ENCODE measurements at regions not wholly inside any gene's neighbourhood (a gene's known extent, or its start where the extent isn't known, plus 50 kb on each side); places are given as distances from the start of the nearest gene placed in this dataset.

DNA sequence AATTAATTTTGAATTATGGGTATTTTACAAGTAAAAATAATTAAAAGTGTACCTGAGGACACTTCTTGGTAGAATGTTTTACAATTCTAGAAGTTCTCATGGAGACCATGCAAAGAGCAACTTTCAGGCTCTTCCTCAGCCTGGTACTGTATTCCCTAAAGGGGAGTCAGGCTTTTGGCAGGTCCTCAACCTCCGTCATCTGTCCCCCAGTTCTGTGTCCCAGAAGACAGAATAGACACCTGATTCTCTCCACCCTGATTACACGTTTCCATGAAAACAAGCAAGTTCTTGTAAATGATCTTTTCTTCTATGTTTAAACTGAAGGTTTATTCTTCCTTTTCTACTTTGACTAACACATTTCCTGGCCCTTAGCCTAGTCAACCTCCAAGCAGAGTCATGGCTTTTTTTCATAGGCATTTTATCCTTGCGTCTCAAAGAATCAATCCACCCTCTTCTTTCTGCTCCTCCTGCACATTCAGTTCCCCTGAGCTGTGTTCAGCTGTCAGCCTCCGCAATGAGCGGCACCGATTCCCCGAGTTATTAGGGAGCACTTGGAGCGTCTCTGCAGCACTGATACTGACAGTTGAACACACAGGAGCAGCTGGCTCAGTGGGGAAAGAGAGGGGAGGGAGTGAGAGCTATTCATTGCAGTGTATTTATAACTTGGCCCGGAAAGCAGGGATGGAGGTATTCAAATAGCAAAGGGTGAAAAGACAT, 1082.4 kb upstream of the MAP3K7 start:
- no peak for DNase-seq

DNA sequence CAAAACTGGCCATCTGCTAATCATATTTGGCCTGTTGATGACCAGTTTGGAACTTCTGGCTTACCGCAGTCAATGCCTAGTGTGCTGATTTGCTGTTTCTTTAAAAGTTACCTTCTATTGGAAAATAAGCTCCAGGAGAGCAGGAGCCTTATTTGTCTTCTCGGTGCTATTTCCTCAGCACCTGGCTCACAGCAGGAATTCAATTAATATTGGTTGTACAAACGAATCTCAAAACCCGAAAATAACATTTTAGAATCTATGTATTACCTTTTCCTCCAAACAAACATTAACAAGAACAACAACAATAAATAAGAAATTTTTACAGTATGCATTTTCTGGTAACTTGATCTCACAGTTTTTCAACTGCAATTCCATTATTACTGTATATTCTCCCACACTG, 1080.7 kb upstream of the MAP3K7 start:
- DNase-seq = no peak

DNA sequence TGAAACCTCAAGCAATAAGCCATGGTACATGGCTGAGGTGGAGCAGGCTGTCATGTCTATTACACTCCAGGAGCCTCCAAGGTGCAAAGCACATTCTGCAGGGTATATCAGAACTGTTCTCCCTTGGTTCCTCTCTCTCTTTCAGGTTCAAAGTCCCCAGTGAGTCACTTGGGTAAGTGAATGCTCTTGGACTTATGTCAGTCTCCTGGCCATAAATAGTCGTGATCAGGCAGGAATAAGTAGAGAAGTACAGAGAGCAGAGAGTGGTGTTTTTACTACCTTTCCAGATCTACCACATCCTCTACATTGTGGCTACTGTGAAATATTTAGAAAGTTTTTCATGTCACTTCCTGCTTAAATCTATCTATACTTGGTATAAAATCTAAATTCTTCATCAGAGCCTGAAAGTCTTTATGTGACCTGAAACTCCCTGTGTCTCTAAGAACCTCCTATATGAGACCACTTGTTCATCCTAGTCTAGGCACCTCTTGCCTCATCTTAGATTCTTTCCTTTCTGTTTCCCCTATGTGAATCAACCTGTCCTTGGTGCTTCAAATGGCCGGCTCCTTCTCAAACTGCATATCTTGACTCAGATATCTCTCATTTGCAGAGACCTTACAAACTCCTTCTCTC, 1077.6 kb upstream of the MAP3K7 start:
- DNase-seq = no peak

DNA sequence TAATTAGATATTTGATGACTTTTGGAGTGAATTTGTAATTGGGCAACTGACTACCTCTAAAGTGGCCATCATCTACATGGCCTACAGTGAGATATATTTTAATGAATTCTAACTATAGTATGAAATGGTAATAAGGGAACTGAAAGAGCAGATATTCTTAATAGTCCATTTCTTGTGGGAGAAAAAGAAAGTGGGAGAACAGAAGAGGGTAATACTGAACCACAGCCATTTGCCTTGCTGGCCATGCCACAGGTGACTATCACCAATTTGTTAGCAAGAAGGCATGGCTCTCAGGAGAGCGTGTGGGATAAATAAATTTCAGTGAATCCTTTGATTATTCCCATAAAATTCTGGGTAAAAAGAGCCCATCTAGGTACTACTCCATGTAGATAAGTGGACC, 1074.0 kb upstream of the MAP3K7 start:
- no peak for DNase-seq

DNA sequence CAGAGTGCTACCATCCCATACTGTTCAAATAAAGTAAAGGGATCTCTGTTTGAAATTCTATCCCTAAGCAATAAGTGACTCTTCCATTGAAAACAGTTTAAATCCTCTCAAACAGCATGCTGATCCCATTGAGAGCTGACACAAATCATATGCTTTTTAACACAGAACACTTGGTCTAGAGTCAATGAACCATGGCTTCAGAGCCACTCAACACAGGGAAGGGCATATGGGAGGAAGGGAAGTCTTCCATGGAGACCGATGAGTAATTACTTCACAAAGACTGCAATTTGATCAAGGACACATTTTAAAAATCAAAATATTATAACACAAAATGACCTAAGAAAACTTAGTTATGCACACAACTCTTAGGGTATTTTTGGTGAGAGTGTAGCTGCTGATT, 1073.0 kb upstream of the MAP3K7 start:
- peak; percentile 64 for DNase-seq

DNA sequence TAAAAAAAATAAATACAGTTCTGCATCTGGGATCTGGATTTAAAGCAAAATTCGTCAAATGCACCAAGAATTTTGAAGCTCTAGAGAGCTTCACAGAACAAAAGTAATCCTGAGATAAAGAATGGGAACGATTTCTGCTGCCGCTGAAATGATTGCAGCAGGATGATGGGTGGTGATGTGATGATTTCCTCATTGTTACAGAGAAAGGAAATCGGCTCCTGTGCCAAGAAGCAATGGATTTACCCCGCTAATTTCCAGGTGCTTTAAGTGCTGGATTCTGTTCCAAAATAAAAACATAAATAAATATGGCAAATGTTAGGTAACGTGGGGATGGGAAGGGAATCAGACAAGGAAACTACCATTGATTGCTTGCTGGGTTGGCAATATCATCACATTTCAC, 1067.9 kb upstream of the MAP3K7 start:
- DNase-seq = no peak

DNA sequence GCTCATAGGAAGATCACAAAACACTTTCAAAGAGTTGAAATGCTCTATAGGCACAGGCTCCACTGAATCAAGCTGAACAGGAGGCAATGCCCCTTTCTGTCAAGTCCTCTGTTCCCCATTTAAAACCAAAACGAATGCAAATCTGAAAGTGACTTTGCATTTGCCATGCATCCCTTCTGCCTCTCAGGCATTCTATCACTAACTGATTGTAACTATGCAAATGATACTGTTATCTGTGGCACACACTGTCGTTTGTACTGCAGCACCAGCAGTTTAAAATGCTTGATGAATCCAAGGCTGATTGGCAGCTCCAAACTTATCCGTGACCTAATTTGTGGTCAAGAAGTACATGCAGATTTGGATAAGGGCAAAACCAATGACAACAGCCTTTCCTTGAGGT, 1067.5 kb upstream of the MAP3K7 start:
- DNase-seq = no peak

DNA sequence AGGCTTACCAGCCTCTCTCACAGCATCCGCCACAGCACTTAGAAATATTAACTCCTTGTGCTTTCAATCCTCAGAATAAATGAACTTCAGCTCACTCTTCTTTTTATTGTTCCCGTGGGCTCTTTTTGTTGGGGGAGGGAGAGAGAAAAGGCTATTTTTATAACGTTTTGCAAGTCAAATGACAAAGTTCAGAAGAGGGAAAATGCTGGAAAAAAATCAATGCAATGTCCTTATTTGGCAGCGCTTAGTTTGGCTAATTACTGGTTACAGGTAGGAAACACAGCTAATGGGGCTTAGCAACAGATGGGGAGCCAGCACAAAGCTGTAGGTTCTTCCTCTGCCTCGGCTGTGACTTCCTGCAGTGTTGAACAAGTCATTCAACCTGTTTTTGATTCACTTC, 1067.0 kb upstream of the MAP3K7 start:
- no peak for DNase-seq

DNA sequence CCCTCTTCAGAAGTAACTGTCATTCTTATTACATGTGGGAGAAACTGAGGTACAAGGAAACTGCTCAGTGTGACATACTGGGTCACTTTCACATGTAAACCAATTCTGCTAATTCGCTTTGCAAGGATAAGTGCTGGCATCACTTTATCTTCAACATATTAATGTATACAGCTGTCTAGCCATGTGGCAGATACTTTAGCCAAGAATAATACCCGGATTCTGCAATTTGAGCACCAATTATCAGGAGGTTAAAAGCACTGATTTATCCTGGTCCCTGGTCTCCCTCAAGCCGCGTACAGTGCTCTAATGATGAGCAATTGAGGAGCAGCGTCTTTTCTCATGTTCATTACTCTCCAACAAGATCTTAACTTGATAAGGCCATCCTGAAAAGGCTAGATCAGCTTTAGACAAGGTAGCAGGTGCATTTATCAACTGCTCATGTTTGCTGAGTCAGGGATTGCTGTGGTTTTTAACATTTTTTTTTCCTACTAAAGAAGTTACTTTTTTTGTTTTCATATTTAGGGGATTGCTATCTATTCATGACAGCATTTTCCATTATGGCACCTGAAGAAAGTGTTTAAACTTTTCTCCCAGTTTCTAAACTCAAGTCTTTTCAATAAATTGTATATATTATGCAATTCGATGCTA, 1066.3 kb upstream of the MAP3K7 start:
- no peak for DNase-seq

DNA sequence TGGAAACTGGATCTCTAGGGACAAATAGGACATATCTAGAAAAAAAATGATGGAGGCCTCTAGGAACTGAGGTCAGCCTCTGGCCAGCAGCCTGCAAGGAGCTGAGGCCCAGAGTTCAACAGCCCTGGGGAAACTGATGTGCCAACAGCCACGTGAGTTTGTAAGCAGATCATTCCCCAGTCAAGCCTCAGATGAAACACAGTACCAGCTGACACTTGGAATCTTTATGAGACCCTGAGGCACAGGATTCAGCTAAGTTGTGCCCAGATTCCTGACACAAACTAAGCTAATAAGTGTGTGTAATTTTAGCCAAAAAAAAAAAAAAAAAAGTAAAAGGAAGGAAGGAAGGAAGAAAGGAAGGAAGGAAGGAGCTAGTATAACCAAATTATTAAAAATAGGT, 1059.8 kb upstream of the MAP3K7 start:
- no peak for DNase-seq

DNA sequence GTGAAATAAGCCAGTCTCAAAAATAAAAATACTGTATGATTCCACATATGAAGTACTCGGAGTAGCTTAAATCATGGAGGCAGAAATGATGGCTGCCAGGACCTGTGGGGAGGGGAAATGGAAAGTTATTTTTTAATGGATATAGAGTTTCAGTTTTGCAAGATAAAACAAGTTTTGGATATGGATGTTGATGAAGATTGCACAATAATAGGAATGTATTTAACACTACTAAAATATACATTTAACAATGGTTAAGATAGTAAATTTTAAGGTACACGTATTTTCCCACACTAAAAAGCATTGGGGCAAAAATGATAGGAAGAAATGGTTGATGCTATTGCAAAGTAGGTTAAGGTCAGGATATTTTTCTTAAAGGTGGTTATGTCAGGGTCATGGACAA, 1058.9 kb upstream of the MAP3K7 start:
- DNase-seq = no peak

DNA sequence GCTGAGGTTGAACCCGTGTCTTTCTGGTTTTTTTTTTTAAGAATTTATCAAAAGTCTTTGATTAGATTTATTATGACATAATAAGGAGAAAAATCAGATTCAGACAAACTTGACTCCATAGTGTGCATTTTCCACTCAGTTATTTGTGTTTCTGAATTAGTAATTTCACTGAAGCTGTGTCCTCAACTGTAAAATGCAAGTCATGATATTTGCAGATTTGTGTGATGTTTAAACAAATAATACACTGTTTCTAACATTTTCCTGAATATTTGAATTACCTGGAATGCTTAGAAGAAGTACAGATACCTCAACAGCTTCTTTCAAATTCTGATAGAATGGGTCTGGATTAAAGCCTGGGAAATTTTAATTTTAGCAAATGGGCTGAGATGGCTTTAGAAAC, 1050.3 kb upstream of the MAP3K7 start:
- DNase-seq = no peak

DNA sequence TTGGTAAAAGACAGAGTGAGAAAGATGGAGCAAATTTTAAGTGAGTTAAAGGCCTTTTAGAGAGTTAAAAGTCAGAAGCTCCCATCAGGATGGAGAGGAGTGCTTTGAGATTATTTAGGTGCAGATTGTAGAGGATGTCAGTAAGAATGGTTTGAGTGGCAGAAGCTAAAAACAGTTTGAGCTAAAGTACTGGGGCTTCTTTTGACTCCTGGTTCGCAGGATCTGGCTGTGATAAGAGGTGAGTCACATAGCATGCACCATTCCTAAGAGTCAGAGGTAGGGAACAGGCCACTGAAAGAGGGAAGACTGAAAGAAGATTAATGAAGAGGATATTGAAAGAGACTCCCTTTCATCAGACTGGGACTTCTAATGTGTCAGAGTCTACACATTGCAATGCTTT, 1047.9 kb upstream of the MAP3K7 start:
- no peak for DNase-seq

DNA sequence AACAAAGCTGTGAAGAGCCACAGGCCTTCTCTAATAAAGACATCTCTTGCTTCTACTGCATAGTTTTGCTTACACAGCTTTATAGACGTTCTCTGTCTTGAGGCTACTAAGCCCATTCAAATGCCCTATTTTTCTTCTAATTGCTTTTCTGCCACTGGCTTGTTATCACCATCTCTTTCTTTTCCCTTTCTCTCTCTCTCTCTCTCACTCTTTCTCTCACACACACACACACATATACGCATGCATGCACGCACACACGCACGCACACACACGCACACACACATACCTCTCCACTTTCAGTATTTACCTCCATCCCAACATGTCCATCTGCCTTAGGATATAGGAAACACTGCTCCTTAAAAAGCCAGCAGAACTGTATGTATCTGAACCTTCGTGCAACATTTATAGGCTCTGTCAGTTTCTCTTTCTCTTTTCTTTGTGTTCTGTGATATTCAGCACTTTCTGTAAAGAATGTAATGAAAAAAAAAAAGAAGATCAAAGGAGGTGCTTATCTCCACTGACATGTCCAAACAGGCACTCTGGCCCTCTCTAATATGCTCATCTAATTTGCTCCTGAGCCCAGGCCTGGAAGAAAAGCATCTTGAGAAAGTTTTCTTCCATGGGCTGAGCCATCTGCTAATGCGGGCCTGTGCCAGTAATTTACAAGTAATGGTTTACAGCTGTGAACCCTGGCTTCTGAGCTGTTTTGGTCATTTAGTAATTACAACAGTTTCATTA, 1046.7 kb upstream of the MAP3K7 start:
- no peak for DNase-seq

DNA sequence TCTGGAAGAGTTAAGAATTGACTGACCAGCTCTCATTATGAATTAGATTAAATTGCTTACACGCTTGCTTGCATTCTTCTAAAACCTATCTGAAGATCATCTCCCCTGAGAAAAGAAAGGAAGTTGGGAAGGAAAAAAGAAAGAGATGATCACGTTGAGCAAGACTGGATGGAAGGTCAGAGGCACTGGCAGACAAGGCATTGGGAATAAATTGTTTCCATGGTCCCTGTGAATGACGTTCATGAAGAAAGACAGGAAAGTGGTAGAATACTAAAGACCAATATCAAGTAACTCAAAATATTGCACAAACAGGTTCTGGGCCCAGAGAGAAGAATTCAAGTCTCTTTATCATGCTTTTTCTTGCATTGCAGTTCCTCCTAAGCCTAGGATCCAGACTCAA, 1045.4 kb upstream of the MAP3K7 start:
- no peak for DNase-seq

DNA sequence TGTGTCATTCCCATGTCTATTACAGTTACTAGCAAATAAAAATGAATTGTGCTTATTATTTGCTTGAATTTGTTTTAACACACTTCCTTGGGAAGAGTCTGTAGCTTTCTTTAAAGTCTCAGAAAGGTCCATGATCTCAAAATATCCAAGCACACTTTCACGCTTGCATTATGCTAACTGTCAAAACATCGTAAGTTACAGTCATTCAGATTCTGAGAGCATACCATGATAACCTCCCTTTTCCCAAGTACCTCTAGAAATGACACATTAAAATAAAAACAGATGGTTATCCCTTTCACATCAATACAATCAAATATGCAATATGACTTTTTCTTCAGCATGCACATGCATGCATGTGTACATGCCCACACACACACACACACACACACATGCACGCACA, 1044.4 kb upstream of the MAP3K7 start:
- DNase-seq = no peak

DNA sequence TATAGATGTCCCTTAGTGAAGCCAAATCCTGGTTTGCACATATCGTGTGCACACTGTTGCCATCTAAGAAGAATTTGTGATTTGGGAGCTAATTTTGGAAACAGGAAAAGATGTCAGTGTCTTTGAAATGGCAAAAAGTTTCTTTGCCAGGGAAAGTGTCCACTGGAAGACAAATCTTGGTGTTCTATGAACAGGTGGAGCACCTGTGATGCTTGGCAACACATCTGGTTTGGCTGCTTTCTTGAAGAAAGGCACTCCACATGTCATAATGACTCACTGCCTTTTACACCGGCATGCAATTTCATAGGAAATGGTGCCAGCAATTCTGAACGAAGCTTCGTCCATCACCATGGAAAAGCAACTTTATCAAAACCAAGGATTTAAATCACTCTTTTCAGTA, 1040.0 kb upstream of the MAP3K7 start:
- no peak for DNase-seq

DNA sequence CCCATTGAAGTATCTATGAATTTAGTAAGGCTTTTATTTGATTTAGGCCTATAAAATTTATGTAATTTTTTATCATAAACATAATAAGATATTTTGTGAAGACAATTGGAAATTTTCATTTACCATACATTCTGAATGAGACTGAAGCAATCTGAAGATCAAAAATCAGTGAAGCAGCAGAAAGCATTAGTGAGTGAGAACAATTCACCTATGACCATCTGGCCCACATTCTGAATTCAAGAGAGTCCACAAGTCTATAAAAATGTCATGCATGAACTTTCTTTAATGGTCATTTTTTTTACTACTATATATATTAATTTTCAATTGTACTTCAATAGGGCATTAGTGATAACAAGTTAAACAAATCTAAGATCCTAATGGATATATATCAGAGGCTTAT, 1026.6 kb upstream of the MAP3K7 start:
- no peak for DNase-seq

DNA sequence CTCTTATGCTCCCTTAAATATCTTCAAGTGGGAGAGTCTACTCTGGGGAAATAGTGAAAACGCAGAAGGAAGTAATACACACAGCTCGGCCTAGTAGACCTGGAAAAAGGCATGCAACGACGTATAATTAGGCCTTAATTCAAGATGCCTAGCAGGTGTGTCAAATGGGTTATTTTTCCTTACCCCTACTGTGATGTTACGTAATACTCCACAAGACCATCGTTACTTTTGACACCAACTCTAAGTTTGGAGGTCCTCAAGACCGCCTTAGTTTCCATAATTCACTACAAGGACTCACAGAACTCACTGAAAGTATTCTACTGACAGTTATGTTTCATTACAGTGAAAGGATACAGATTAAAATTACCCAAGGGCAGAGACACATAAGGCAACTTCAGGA, 1024.3 kb upstream of the MAP3K7 start:
- DNase-seq = no peak

DNA sequence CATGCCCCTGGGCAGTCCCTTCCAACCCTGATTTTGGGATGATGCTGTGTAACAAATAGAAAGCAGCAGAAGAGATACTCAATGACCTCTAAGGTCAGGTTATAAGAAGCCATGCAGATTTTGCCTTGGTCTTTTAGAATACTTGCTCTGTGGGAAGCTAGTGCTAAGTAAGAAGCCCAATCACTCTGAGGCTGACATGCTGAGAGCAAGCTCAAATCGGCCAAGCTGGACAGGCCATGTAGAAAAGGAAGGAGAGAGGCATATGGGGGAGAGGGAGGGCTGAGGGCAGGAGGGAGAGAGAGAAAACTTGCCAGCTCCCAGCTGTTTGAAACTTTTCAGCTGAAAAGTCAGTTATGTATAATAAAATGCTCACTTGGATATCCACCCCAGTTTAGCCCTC, 1021.6 kb upstream of the MAP3K7 start:
- DNase-seq = no peak

DNA sequence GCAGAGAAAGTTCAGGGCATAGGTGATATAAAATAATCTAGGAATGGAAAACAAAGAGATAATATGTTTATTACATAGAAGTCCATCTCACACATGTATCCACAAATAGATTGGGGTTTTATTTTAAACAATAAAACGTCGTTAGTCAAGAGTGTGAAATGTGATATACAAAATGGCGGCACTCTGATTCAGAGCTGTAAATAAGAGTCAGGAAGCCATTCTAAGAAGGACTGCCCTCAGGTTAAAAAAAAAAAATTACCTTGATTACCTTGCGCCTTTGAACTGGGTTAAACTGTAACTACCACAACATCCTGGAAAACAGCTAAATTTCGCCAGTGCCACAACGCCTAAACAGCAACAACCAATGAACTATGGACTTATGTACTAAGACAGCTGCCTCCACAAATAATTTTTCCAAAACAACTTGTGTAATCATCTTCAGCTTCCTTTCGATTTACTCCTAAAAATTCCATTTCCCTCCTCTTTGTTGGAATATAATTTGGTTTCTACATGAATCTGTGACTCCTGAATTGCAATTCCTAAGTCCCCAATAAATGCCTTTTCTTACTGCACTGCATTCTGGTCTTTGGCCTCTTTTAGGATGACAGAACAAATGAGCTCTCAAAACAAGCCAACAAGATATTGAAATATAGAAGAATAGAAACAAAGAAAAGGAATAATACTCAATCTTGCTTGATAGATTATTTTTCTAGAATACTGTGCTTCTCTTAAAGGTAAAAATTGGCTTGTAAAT, 1019.5 kb upstream of the MAP3K7 start:
- no peak for DNase-seq

DNA sequence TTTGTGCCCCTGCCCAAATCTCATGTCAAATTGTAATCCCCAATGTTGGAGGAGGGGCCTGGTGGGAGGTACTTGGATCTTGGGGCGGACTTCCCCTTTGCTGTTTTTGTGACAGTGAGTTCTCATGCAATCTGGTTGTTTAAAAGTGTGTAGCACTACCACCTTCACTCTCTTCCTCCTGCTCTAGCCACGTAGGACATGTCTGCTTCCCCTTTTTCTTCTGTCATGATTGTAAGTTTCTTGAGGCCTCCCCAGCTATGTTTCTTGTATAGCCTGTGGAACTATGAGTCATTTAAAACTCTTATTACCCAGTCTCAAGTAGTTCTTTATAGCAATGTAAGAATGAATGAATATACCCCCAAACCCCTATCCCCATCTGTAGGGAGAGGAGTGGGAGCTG, 1013.7 kb upstream of the MAP3K7 start:
- DNase-seq = no peak

DNA sequence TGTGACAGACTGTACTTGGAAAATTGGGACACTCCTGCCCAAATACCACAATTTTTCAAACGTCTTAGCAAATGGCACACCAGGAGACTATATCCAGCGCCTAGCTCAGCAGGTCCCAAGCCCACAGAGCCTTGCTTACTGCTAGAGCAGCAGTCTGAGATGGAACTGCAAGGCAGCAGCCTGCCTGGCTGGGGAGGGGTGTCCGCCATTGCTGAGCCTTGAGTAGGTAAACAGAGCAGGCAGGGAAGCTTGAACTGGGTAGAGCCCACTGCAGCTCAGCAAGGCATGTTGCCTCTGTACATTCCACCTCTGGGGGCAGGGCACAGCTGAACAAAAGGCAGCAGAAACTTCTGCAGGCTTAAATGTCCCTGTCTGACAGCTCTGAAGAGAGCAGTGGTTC, 1003.3 kb upstream of the MAP3K7 start:
- DNase-seq = no peak

Data from NCI-H510A treated with DMSO at 0.1 percent for 48 hours (cell line).